ENCODE measurements at regions not wholly inside any gene's neighbourhood (a gene's known extent, or its start where the extent isn't known, plus 50 kb on each side); places are given as distances from the start of the nearest gene placed in this dataset.

DNA sequence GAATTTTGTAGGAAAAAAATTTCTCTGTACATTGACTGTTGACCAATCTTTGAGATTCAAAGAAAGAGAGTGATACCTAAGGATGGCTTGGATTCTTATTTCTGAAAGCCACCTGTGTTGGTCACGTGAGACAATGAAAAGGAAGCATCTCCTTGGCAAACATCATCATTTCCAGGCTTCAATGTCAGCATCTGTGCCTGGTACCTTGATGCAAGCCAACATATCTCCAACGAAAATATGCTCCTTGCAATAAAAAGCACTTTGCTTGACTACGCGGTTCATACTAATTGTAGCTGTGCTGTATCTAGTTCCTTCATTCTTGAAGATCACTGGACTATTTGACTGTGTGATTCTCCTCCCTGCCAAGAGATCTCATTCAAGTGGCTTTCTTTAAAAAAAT is 503.4 kb upstream of the PSMD7 start:
- Mint-ChIP-seq H3K27ac (no peak overlapping the region), H3K27me3 (peaks cover 0 to 8% (median 3%) of the 10 kb centered on the region in 5 donors), H3K4me3 (no peak overlapping the region), H3K9me3 (peaks cover 0 to 7% (median 2%) of the 10 kb centered on the region in 9 donors), H3K36me3 (no peaks in the 10 kb centered on the region), H3K4me1 (no peaks in the 10 kb centered on the region)
- POLR2A ChIA-PET, result no interaction called here
- ATAC-seq, result no peak
- DNase-seq, result no peak

DNA sequence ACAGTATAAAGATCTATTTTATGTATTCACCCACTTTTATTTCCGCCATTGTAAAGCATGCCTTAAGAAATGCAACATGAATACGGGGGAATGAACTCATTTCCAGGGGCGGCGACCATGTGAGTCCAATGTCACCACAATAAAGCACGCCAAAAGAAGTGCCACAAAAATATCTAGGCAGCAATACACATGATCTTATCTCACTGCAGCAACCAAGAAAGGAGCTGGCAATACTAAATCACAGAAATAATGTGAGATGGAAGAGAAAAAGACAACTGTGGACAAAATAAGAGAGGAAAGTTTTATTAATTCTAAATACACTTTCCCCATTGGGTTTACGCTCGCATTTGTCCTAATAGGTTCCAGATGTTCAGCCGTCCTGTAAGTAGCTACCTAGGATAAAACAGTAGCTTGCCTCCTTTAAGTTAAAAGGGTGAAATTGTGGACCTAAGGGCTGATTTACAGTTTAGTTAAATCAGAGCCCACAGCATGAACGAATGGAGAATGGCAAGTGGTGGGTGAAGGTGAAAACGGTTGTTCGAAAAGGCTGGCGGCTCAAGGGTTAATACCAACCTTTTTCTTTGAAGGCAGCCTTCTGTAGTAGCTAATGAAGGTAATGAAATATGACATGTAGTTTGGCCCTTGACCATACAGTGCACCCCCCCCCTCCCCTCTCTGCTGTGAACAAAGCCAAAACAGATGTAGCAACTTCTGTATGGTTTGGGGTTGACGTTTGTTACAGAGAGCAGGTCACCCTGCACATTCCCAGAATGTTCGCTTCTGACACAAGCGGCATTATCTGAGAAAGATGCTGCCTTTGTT is 504.2 kb upstream of the PSMD7 start:
- no peaks in the 10 kb centered on the region for H3K36me3 Mint-ChIP-seq
- DNase-seq (no peak), ATAC-seq (no peak)
- no peaks in the 10 kb centered on the region for H3K4me1 Mint-ChIP-seq
- POLR2A ChIA-PET, result no interaction called here
- H3K4me3 Mint-ChIP-seq, result no peak overlapping the region
- no peak overlapping the region for H3K27ac Mint-ChIP-seq
- peaks cover 0 to 11% (median 3%) of the 10 kb centered on the region in 9 donors for H3K9me3 Mint-ChIP-seq
- peaks cover 0 to 3% (median 0%) of the 10 kb centered on the region in 5 donors for H3K27me3 Mint-ChIP-seq

DNA sequence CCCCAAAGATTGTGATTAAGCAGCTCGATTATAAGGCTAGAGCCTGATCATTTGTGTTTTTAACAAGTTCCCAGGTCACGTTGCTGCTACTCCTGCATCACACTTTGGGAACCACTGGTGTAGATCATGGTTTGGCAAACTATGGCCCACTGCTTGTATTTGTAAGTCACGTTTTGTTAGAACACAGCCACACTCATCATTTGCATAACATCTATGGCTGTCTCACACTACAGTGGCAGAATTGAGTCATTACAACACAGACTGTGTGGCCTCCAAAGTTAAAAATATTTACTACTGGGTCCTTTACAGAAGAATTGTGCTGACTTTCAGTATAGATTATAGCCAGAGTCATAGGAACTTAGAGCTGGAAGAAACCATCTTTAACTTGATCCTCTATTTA is 515.3 kb upstream of the PSMD7 start:
- no peaks in the 10 kb centered on the region for H3K4me1 Mint-ChIP-seq
- no peak overlapping the region for H3K27ac Mint-ChIP-seq
- no peak overlapping the region for H3K4me3 Mint-ChIP-seq
- ATAC-seq, result no peak
- H3K9me3 Mint-ChIP-seq, result peaks cover 11 to 26% (median 19%) of the 10 kb centered on the region in 9 donors
- peaks cover 0 to 22% (median 3%) of the 10 kb centered on the region in 3 donors for H3K36me3 Mint-ChIP-seq
- no peak for DNase-seq
- POLR2A ChIA-PET, result no interaction called here
- H3K27me3 Mint-ChIP-seq, result no peaks in the 10 kb centered on the region

DNA sequence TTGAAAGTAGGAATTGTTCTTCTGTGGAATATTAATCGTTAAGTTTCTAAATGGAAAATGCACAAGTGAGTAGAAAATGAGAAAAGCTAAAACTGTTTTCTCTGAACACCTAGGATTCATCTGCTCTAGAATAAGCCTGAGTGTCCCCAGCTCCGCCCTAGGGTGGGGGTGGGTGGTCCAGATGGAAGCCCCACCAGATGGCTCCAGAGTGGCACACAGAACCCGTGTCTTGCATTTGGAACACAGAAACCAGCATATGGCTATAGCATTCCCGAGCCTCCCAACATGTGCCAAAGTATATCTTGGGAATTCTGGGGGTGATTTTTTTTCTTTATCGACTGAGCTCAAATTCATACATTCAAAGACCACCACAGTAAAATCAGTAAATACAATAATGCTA is 517.7 kb upstream of the PSMD7 start:
- Mint-ChIP-seq H3K9me3 (peaks cover 0 to 6% (median 2%) of the 10 kb centered on the region in 9 donors), H3K27ac (no peak overlapping the region), H3K4me1 (no peaks in the 10 kb centered on the region), H3K4me3 (no peak overlapping the region), H3K27me3 (peaks cover 0 to 9% (median 0%) of the 10 kb centered on the region in 5 donors), H3K36me3 (peaks cover 0 to 4% (median 3%) of the 10 kb centered on the region in 3 donors)
- DNase-seq, result no peak
- POLR2A ChIA-PET, result no interaction called here
- no peak for ATAC-seq

DNA sequence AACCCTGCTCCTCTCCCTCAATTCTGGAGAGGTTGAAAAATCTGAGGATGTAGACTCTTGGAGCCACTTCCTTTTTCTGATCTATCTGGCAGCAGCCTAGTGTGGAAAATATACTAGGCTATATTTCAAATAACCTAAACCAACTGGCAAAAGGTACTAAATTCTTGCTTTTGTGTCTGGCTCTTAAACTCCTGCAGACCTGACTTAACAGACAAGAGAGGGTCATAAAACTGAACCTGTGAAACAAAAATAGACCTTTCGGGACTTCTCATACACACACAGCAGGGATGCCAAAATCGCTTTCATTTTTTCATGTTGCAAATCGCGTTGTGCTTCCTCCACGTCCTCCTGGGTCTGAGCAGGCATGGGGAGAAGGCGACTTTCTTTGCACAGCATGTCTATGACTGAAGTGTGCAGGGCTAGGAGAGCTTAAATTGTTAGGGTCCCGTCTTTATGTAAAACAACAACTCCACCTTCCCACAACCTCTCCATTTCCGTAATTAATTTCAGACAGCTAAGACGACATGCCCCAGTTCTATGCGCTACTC is 520.7 kb upstream of the PSMD7 start:
- H3K9me3 Mint-ChIP-seq, result peaks cover 0 to 4% (median 0%) of the 10 kb centered on the region in 9 donors
- no peaks in the 10 kb centered on the region for H3K4me1 Mint-ChIP-seq
- peaks cover 0 to 9% (median 0%) of the 10 kb centered on the region in 5 donors for H3K27me3 Mint-ChIP-seq
- ATAC-seq, result no peak
- no peaks in the 10 kb centered on the region for H3K36me3 Mint-ChIP-seq
- H3K4me3 Mint-ChIP-seq, result no peak overlapping the region
- POLR2A ChIA-PET, result no interaction called here
- no peak for DNase-seq
- H3K27ac Mint-ChIP-seq, result no peak overlapping the region

DNA sequence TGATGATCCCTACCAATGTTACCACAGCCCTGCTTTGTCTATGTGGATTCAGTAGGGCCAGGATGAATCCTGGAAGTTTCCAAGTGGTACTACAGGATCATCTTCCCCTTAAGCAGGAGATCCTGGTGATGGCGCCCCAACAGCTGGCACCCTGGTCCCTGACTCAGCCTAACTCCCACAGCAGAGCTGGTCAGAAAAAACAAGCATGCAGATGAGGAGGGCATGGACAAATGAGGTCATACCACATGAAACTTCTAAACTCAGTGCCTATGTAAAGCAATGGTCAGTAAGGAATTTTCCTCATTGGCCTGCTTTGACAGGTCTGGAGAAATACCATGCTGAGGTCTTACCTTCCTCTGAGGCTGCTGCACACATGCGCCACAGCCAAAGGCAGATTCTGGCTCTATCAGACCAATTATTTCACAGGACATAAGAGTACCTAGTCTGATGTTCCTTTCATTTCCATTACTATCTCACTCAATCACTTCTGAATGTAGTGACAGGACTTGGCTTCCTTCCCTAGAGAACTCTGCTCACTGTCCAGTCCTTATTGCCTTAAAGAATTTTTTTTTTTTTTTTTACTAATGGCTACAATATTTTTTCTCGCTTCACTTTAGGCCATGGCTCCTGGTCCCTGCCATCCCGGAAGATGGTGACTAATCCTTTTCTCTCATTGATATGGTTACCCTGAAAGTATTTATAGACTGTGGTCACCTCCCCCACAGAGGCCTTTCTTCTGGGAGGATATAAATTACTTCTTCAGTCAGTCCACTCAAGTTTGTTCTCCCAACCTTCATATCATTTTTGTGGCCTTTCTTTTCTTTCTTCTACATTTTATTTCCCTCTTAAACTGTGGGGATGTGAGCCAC is 525.2 kb upstream of the PSMD7 start:
- H3K27me3 Mint-ChIP-seq, result peaks cover 0 to 12% (median 0%) of the 10 kb centered on the region in 5 donors
- H3K9me3 Mint-ChIP-seq, result peaks cover 0 to 8% (median 0%) of the 10 kb centered on the region in 9 donors
- POLR2A ChIA-PET, result no interaction called here
- no peak for ATAC-seq
- no peaks in the 10 kb centered on the region for H3K4me1 Mint-ChIP-seq
- no peak overlapping the region for H3K4me3 Mint-ChIP-seq
- DNase-seq, result no peak
- H3K36me3 Mint-ChIP-seq, result no peaks in the 10 kb centered on the region
- H3K27ac Mint-ChIP-seq, result no peak overlapping the region

DNA sequence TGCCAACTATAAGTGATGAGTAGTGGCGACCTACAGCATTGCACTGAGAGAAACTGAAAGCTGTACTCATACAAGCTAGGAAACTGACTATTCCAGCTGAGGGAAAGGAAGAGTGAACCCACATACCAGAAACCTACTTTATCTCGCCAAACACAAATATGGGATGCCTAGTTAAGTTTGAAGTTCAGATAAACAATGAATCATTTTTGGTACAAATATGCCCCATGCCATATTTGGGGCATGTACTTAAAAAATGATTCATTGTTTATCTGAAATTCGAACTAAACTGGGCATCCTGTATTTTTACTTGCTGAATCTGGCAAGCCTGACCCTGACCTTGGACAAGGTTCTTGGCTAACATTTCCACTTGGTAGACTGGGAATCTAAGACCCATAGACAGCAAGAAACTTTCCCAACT is 527.8 kb upstream of the PSMD7 start:
- H3K9me3 Mint-ChIP-seq, result peaks cover 0 to 11% (median 0%) of the 10 kb centered on the region in 9 donors
- no peak overlapping the region for H3K4me3 Mint-ChIP-seq
- no peak for ATAC-seq
- H3K27ac Mint-ChIP-seq, result no peak overlapping the region
- no peaks in the 10 kb centered on the region for H3K36me3 Mint-ChIP-seq
- H3K4me1 Mint-ChIP-seq, result no peaks in the 10 kb centered on the region
- DNase-seq, result no peak
- POLR2A ChIA-PET, result no interaction called here
- H3K27me3 Mint-ChIP-seq, result peaks cover 0 to 3% (median 0%) of the 10 kb centered on the region in 5 donors

DNA sequence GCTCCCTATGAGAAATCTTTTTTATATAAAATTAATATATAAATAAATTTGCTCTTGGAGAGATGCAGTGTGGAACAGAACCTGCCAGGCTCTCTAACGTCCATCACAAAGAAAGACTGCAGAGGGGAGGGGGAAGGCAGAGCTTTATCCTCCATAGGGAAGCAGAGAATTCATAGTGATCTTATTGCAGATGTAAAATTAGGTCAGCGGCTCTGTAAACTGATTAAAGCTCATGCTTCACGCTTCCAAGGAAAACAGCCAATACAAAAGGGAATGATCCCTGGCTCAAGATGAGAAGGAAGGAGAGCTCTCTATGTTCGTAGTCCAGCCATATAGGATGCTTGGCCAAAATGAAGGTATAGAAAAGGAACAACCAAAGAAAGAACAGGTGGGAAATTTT is 532.3 kb upstream of the PSMD7 start:
- DNase-seq (no peak), ATAC-seq (no peak)
- peaks cover 0 to 3% (median 0%) of the 10 kb centered on the region in 5 donors for H3K27me3 Mint-ChIP-seq
- H3K27ac Mint-ChIP-seq, result no peak overlapping the region
- POLR2A ChIA-PET, result no interaction called here
- peaks cover 0 to 17% (median 4%) of the 10 kb centered on the region in 9 donors for H3K9me3 Mint-ChIP-seq
- H3K4me1 Mint-ChIP-seq, result no peaks in the 10 kb centered on the region
- no peak overlapping the region for H3K4me3 Mint-ChIP-seq
- peaks cover 0 to under 1% (median 0%) of the 10 kb centered on the region in 3 donors for H3K36me3 Mint-ChIP-seq

DNA sequence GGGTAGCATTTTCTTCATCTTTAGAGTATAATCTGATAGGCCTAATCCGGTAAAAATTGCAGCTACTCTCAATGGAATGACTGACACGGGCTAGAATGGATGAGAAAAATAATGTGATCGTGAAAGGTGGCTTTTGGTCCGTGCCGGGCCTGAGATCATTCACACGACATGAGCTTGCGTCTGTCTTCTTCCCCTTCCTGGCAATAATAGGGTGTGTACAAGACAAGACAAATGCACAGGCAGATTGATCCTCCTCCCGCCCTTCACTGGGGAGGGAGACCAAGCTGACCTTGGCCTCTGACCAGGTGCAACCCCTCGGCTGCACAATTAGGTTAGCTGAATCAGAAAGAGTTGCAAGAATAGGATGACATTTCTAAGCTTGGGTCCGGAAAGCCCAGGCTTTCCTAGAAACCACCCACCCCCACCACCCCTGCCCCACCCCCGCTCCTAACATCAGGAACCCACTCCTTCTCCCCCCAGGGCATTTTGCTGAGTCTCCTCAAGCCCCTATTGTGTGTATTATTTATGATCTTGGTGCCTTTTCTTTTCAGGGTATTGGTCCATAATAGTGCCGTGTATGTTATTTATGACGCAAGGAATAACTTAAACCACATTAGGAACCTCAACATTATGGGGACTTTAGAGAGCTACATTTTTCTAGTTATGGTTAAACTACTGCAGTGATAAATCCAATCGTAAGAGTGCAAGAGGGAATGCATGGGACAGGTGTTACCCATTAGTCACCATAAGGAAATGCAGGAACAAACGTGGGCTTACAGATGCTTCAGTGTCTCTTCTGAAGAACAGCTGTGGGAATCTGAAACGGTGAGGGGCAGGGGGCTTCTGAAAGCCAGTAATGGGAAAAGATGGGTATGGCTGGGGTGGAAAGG is 540.1 kb upstream of the PSMD7 start:
- Mint-ChIP-seq H3K9me3 (peaks cover 0 to 15% (median 2%) of the 10 kb centered on the region in 9 donors), H3K27ac (no peak overlapping the region), H3K4me3 (no peak overlapping the region), H3K27me3 (peaks cover 0 to 13% (median 2%) of the 10 kb centered on the region in 5 donors), H3K36me3 (peaks cover 0 to 4% (median 0%) of the 10 kb centered on the region in 3 donors), H3K4me1 (no peaks in the 10 kb centered on the region)
- ATAC-seq (no peak), DNase-seq (no peak)
- POLR2A ChIA-PET, result no interaction called here

DNA sequence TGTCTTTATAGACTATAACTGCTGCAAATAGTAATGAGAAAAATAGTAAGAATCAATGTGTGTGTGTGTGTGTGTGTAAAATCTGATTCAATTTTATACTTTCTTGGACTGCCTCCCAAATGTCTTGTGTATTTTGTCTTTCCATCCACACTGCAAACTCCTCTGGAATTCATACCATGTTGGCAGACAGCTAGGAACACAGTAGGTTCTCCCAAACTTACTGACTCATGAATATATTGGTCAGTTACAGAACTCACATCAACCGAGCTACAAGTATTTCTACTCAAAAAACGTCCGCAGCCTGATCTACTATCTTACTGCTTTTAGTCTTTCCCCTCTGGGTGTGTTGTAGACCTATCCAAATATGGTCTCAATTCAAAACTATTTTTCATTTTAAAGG is 542.7 kb upstream of the PSMD7 start:
- ATAC-seq, result no peak
- POLR2A ChIA-PET, result no interaction called here
- Mint-ChIP-seq H3K4me3 (no peak overlapping the region), H3K27ac (no peak overlapping the region), H3K27me3 (peaks cover 0 to 17% (median 3%) of the 10 kb centered on the region in 5 donors), H3K36me3 (no peaks in the 10 kb centered on the region), H3K9me3 (peaks cover 0 to 13% (median 2%) of the 10 kb centered on the region in 9 donors), H3K4me1 (no peaks in the 10 kb centered on the region)
- no peak for DNase-seq

DNA sequence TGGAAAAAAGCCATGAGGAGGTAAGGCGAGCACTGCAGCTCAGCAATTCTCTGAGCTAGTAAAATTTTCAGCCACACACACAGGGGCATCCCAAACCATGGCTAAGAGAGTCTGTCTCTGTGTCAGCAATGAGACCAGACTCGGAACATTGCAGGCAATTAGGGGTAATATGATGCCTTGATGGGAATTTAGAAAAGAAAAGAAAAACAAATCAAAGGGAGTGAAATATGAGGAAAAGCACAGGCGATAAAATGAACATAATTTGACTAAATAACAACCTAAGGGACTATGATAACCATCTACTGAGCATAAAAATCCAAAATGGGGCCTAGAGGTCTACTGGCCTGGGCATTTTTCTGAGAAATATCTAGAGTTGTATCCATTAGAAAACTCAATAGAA is 546.0 kb upstream of the PSMD7 start:
- ATAC-seq (no peak), DNase-seq (no peak)
- H3K4me3 Mint-ChIP-seq, result no peak overlapping the region
- no peaks in the 10 kb centered on the region for H3K4me1 Mint-ChIP-seq
- H3K36me3 Mint-ChIP-seq, result no peaks in the 10 kb centered on the region
- peaks cover 0 to 20% (median 3%) of the 10 kb centered on the region in 9 donors for H3K9me3 Mint-ChIP-seq
- H3K27me3 Mint-ChIP-seq, result peaks cover 0 to 12% (median 0%) of the 10 kb centered on the region in 5 donors
- no peak overlapping the region for H3K27ac Mint-ChIP-seq
- POLR2A ChIA-PET, result no interaction called here

DNA sequence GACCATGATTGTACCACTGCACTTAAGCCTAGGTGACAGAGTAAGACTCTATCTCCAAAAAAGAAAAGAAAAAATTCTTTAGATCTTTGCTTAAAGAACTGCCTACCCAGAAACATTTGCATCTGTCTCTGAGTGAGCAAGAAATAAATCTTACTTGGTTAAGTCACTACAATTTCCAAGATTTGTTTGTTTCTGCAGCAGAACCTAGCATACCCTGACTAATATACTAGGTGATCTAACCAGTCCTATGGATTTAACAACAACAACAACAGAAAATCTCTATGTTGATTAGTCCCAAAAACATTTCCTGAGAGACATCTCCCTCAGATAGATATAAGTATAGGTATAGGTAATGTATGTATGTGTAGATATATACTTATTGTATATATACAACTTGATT is 549.3 kb upstream of the PSMD7 start:
- DNase-seq (no peak), ATAC-seq (no peak)
- Mint-ChIP-seq H3K4me1 (no peaks in the 10 kb centered on the region), H3K9me3 (peaks cover 0 to 28% (median 4%) of the 10 kb centered on the region in 9 donors), H3K27me3 (peaks cover 0 to 23% (median 1%) of the 10 kb centered on the region in 5 donors), H3K36me3 (no peaks in the 10 kb centered on the region), H3K4me3 (no peak overlapping the region), H3K27ac (no peak overlapping the region)
- POLR2A ChIA-PET, result no interaction called here

All from naive thymus-derived CD8-positive, alpha-beta T cell (primary cell).